Panc1 (cell line): ENCODE measurements at regions not wholly inside any gene's neighbourhood (a gene's known extent, or its start where the extent isn't known, plus 50 kb on each side); places are given as distances from the start of the nearest gene placed in this dataset.

ENCODE experiments used
- ATAC-seq: fragments of 200-7000 bp; cut with Tn5 transposase; 2 replicates; pipeline ENCODE4 v1.9.1; 2020; ENCODE audit warnings: mild to moderate bottlenecking, moderate library complexity
- BruUV-seq: library from RNA; stranded (reverse); fragments of 400-500 nt; replicated peaks from 2 replicates; lab custom pipeline; 2021; lab: Mats Ljungman, UMichigan
- CTCF ChIA-PET: fragments of 300-600 bp; sonication (Branson Sonifier 250); formaldehyde crosslinking; loops from one replicate; lab custom pipeline; 2022; ENCODE audit warnings: antibody characterized with exemption; lab: Charles Lee
- POLR2A ChIA-PET: fragments of 300-600 bp; sonication (Branson Sonifier 250); formaldehyde crosslinking; loops from one replicate; lab custom pipeline; 2022; ENCODE audit warnings: antibody characterized with exemption; lab: Charles Lee
- DNase-seq: peaks from one replicate; pipeline ENCODE4 v3.0.0-alpha.2; 2010; ENCODE audit warnings: low read depth, low spot score
- H3K27ac ChIP-seq: 2 replicates; pipeline ENCODE4 v1.5.1; 2011; ENCODE audit warnings: mild to moderate bottlenecking, low read length, inconsistent platforms
- H3K27me3 ChIP-seq: fragments of 200-500 bp; sonication (Bioruptor generic); 2 replicates; pipeline ENCODE4 v1.6.0; 2014; ENCODE audit warnings: low read length, inconsistent platforms; ENCODE audit not compliant: control insufficient read depth, insufficient read depth
- H3K36me3 ChIP-seq: fragments of 200-500 bp; sonication (Bioruptor generic); 2 replicates; pipeline ENCODE4 v1.5.1; 2014; ENCODE audit warnings: inconsistent platforms, mild to moderate bottlenecking, low read length, moderate library complexity; ENCODE audit not compliant: control insufficient read depth, insufficient read depth
- H3K4me1 ChIP-seq: 2 replicates; pipeline ENCODE4 v1.5.1; 2011; ENCODE audit warnings: inconsistent platforms, mild to moderate bottlenecking, low read length, moderate library complexity; ENCODE audit not compliant: control insufficient read depth, insufficient read depth
- H3K4me3 ChIP-seq, 2 experiments: 2 replicates each; pipeline ENCODE4 v1.5.1; 2011 to 2012; ENCODE audit warnings: low read depth in 2 of 2, low read length in 2 of 2, mild to moderate bottlenecking in 2 of 2, inconsistent platforms in 1 of 2, moderate library complexity in 1 of 2
- H3K9me3 ChIP-seq: fragments of 200-500 bp; sonication (Bioruptor generic); 2 replicates; pipeline ENCODE4 v1.5.1; 2014; ENCODE audit warnings: low read depth, mild to moderate bottlenecking, inconsistent platforms, low read length, moderate library complexity; ENCODE audit not compliant: control insufficient read depth, insufficient read depth
- CTCF ChIP-seq: fragments of 450-650 bp; IDR thresholded peaks from 2 replicates; pipeline ENCODE4 v1.5.1; 2017; ENCODE audit warnings: mild to moderate bottlenecking
- POLR2AphosphoS5 ChIP-seq: IDR thresholded peaks from 2 replicates; pipeline ENCODE4 v1.6.1; 2012; ENCODE audit warnings: mild to moderate bottlenecking, low read depth, low read length, moderate library complexity
- SIN3A ChIP-seq: IDR thresholded peaks from 2 replicates; pipeline ENCODE4 v1.6.1; 2012; ENCODE audit warnings: low read depth, mild to moderate bottlenecking, low read length, moderate library complexity, borderline replicate concordance; ENCODE audit not compliant: insufficient read depth
- TCF7L2 ChIP-seq: IDR thresholded peaks from 2 replicates; pipeline ENCODE4 v1.6.1; 2011; ENCODE audit warnings: mild to moderate bottlenecking, low read depth, low read length, inconsistent platforms
- in situ Hi-C: cut with HindIII; loops from 2 replicates; pipeline ENCODE4 v1.10.0; 2016; ENCODE audit warnings: low sequenced_read_pairs, low pct_unique_long_range_greater_than_20kb
- intact Hi-C: fragments of 100-400 bp; cut with micrococcal nuclease; formaldehyde crosslinking; loops from one replicate; pipeline ENCODE4 v1.10.0; 2022; ENCODE audit not compliant: unreplicated experiment
- TF ChIP-seq, protein P1 (sequence below), 2 experiments: IDR thresholded peaks; 2 replicates each; pipeline ENCODE4 v1.6.1; 2011 to 2012; ENCODE audit warnings: low read depth in 2 of 2, control low read depth in 1 of 2, low read length in 1 of 2, mild to moderate bottlenecking in 1 of 2, moderate library complexity in 1 of 2; ENCODE audit not compliant: insufficient read depth in 1 of 2

GRCh38 chr2:129006901-129007300 is 688.2 kb upstream of the HS6ST1 start:
- intact Hi-C loops (no loop called here), in situ Hi-C loops (no loop called here)
- Histone ChIP-seq H3K4me1 (no peaks in the 10 kb centered on the region), H3K36me3 (no peaks in the 10 kb centered on the region), H3K9me3 (no peaks in the 10 kb centered on the region), H3K27ac (no peak overlapping the region), H3K27me3 (no peaks in the 10 kb centered on the region), H3K4me3 (no peak overlapping the region)
- POLR2A ChIA-PET = no interaction called here
- CTCF ChIA-PET = no interaction called here
- DNase-seq = no peak
- ATAC-seq = no peak
- no TSS peak for BruUV-seq
- TF ChIP-seq SIN3A (no peak), TCF7L2 (no peak)
- TF ChIP-seq, protein P1, sequence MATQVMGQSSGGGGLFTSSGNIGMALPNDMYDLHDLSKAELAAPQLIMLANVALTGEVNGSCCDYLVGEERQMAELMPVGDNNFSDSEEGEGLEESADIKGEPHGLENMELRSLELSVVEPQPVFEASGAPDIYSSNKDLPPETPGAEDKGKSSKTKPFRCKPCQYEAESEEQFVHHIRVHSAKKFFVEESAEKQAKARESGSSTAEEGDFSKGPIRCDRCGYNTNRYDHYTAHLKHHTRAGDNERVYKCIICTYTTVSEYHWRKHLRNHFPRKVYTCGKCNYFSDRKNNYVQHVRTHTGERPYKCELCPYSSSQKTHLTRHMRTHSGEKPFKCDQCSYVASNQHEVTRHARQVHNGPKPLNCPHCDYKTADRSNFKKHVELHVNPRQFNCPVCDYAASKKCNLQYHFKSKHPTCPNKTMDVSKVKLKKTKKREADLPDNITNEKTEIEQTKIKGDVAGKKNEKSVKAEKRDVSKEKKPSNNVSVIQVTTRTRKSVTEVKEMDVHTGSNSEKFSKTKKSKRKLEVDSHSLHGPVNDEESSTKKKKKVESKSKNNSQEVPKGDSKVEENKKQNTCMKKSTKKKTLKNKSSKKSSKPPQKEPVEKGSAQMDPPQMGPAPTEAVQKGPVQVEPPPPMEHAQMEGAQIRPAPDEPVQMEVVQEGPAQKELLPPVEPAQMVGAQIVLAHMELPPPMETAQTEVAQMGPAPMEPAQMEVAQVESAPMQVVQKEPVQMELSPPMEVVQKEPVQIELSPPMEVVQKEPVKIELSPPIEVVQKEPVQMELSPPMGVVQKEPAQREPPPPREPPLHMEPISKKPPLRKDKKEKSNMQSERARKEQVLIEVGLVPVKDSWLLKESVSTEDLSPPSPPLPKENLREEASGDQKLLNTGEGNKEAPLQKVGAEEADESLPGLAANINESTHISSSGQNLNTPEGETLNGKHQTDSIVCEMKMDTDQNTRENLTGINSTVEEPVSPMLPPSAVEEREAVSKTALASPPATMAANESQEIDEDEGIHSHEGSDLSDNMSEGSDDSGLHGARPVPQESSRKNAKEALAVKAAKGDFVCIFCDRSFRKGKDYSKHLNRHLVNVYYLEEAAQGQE (IDR thresholded peaks at IDR 0.05; ENCODE audit: insufficient read depth in 1 of 2, low read depth in 2 of 2, low read length in 1 of 2) = no peak

GRCh38 chr2:129008055-129008880 is 689.6 kb upstream of the HS6ST1 start:
- no TSS peak for BruUV-seq
- Histone ChIP-seq H3K9me3 (no peaks in the 10 kb centered on the region), H3K36me3 (no peaks in the 10 kb centered on the region), H3K27ac (no peak overlapping the region), H3K4me3 (no peak overlapping the region), H3K27me3 (no peaks in the 10 kb centered on the region), H3K4me1 (no peaks in the 10 kb centered on the region)
- POLR2A ChIA-PET = no interaction called here
- no peak for DNase-seq
- CTCF ChIA-PET = no interaction called here
- in situ Hi-C loops = no loop called here
- intact Hi-C loops = no loop called here
- TF ChIP-seq CTCF = no peak
- no peak for TF ChIP-seq TCF7L2
- TF ChIP-seq, protein P1 (IDR thresholded peaks at IDR 0.05; ENCODE audit: insufficient read depth in 1 of 2, low read depth in 2 of 2, low read length in 1 of 2) = no peak
- no peak for TF ChIP-seq POLR2AphosphoS5
- TF ChIP-seq SIN3A = no peak
- ATAC-seq = no peak
